ENCODE measurements at regions not wholly inside any gene's neighbourhood (a gene's known extent, or its start where the extent isn't known, plus 50 kb on each side); places are given as distances from the start of the nearest gene placed in this dataset.

- ATAC-seq = no peak
- Histone ChIP-seq H2AFZ (ENCODE audit: low read length) (no peak overlapping the region), H3K36me3 (replicated peaks in 1 of 2; ENCODE audit: control insufficient read depth in 1 of 2, insufficient read depth in 2 of 2, low read length in 2 of 2) (no peaks in the 10 kb centered on the region), H3K4me2 (ENCODE audit: low read depth, low read length) (no peak overlapping the region), H3K9me3 (ENCODE audit: low read length) (no peaks in the 10 kb centered on the region), H4K20me1 (ENCODE audit: insufficient read depth, low read length) (no peaks in the 10 kb centered on the region), H3K4me1 (ENCODE audit: insufficient read depth, low read length) (no peaks in the 10 kb centered on the region), H3K79me2 (ENCODE audit: insufficient read depth, low read length) (no peaks in the 10 kb centered on the region), H3K4me3 (replicated peaks in 1 of 3; ENCODE audit: insufficient read depth in 1 of 3, low read depth in 2 of 3, low read length in 3 of 3) (no peak overlapping the region), H3K27me3 (ENCODE audit: control insufficient read depth in 1 of 2, insufficient read depth in 2 of 2, low read length in 2 of 2) (no peaks in the 10 kb centered on the region; a peak in 1 of 5 replicates), H3K27ac (ENCODE audit: extremely low read length, insufficient read depth, low read length) (no peak overlapping the region), H3K9ac (ENCODE audit: insufficient read depth, low read depth, low read length) (no peak overlapping the region)
- in situ Hi-C loops (cut with HindIII; ENCODE audit: extremely low pct_ligation_motif_present, low pct_unique_long_range_greater_than_20kb) (no loop called here), intact Hi-C loops (cut with micrococcal nuclease; ENCODE audit: unreplicated experiment) (no loop called here)
- POLR2A ChIA-PET = no interaction called here
- CTCF ChIA-PET (ENCODE audit: low intra/inter-chr PET ratio, low total read pairs) = no interaction called here
- WGBS (ENCODE audit: low lambda C conversion rate) = 0% methylated on average over 1 of the region's 1 CpG
- TF ChIP-seq ZSCAN20 (CRISPR knock-in tag; IDR thresholded peaks at IDR 0.05; ENCODE audit: borderline replicate concordance) (no peak), KLF12 (CRISPR knock-in tag; IDR thresholded peaks at IDR 0.05; ENCODE audit: borderline replicate concordance) (no peak), HDAC1 (CRISPR knock-in tag; IDR thresholded peaks at IDR 0.05) (no peak), ZNF768 (CRISPR knock-in tag; IDR thresholded peaks at IDR 0.05) (no peak), ZNF772 (CRISPR knock-in tag; IDR thresholded peaks at IDR 0.05) (no peak), ZNF205 (CRISPR knock-in tag; IDR thresholded peaks at IDR 0.05) (no peak), FOXP1 (IDR thresholded peaks at IDR 0.05) (no peak), FOXP1 (CRISPR knock-in tag; IDR thresholded peaks at IDR 0.05) (no peak), ZSCAN22 (CRISPR knock-in tag; IDR thresholded peaks at IDR 0.05) (no peak)
- no peak for DNase-seq (ENCODE audit: low spot score)
- BruUV-seq (replicated peaks) = no TSS peak
- no peak for FAIRE-seq
Measured at GRCh38 chr3:23062982-23063381, 140.1 kb upstream of the UBE2E2 start.

GRCh38 chr3:23067116-23067515 is 136.0 kb upstream of the UBE2E2 start:
- BruUV-seq (replicated peaks) = no TSS peak
- Histone ChIP-seq H3K9me3 (ENCODE audit: low read length) (no peaks in the 10 kb centered on the region), H3K9ac (ENCODE audit: insufficient read depth, low read depth, low read length) (no peak overlapping the region), H3K4me2 (ENCODE audit: low read depth, low read length) (no peak overlapping the region), H4K20me1 (ENCODE audit: insufficient read depth, low read length) (no peaks in the 10 kb centered on the region), H3K4me1 (ENCODE audit: insufficient read depth, low read length) (no peaks in the 10 kb centered on the region), H3K4me3 (replicated peaks in 1 of 3; ENCODE audit: insufficient read depth in 1 of 3, low read depth in 2 of 3, low read length in 3 of 3) (no peak overlapping the region), H3K27me3 (ENCODE audit: control insufficient read depth in 1 of 2, insufficient read depth in 2 of 2, low read length in 2 of 2) (no peaks in the 10 kb centered on the region; a peak in 1 of 5 replicates), H3K79me2 (ENCODE audit: insufficient read depth, low read length) (no peaks in the 10 kb centered on the region), H3K36me3 (replicated peaks in 1 of 2; ENCODE audit: control insufficient read depth in 1 of 2, insufficient read depth in 2 of 2, low read length in 2 of 2) (no peaks in the 10 kb centered on the region), H3K27ac (ENCODE audit: extremely low read length, insufficient read depth, low read length) (no peak overlapping the region), H2AFZ (ENCODE audit: low read length) (no peak overlapping the region)
- ChIA-PET CTCF (ENCODE audit: low intra/inter-chr PET ratio, low total read pairs) (no interaction called here), POLR2A (no interaction called here)
- in situ Hi-C loops (cut with HindIII; ENCODE audit: extremely low pct_ligation_motif_present, low pct_unique_long_range_greater_than_20kb) = no loop called here
- TF ChIP-seq ZNF589 (CRISPR knock-in tag; conservative IDR thresholded peaks at IDR 0.05) (no peak), SYNCRIP (IDR thresholded peaks at IDR 0.05; ENCODE audit: insufficient read depth, low read depth, low read length) (no peak), MXD3 (CRISPR knock-in tag; IDR thresholded peaks at IDR 0.05) (no peak)
- no peak for ATAC-seq
- DNase-seq (ENCODE audit: low spot score) = no peak
- intact Hi-C loops (cut with micrococcal nuclease; ENCODE audit: unreplicated experiment) = no loop called here
- FAIRE-seq = no peak

All from HepG2 (cell line).